GM12878 (cell line): ENCODE measurements at regions not wholly inside any gene's neighbourhood (a gene's known extent, or its start where the extent isn't known, plus 50 kb on each side); places are given as distances from the start of the nearest gene placed in this dataset.

ENCODE experiments used
- ATAC-seq: fragments of 200-7000 bp; cut with Tn5 transposase; 3 replicates; pipeline ENCODE4 v1.9.1; 2020; ENCODE audit warnings: mild to moderate bottlenecking, moderate library complexity
- BruUV-seq: library from RNA; stranded (reverse); fragments of 400-500 nt; replicated peaks from 2 replicates; lab custom pipeline; 2021; lab: Mats Ljungman, UMichigan
- CTCF ChIA-PET: fragments of 300-600 bp; sonication (Branson Sonifier 250); formaldehyde crosslinking; extraction: SDS; loops from one replicate; lab custom pipeline; 2021; ENCODE audit warnings: inconsistent platforms; lab: Yijun Ruan, JAX
- POLR2A ChIA-PET: fragments of 350-600 bp; formaldehyde crosslinking; extraction: SDS; loops from one replicate; lab custom pipeline; 2021; ENCODE audit warnings: inconsistent platforms; lab: Charles Lee
- RAD21 ChIA-PET: fragments of 300-600 bp; sonication (Branson Sonifier 250); formaldehyde crosslinking; loops from one replicate; lab custom pipeline; 2023; ENCODE audit warnings: antibody characterized with exemption; ENCODE audit not compliant: unreplicated experiment; lab: Charles Lee
- SMC1A ChIA-PET: fragments of 300-600 bp; sonication (Branson Sonifier 250); formaldehyde crosslinking; loops from one replicate; lab custom pipeline; 2023; ENCODE audit not compliant: unreplicated experiment, uncharacterized antibody; lab: Charles Lee
- DNase-seq: peaks from one replicate; pipeline ENCODE4 v3.0.0-alpha.2; 2011; ENCODE audit warnings: low read depth, low spot score
- FAIRE-seq: peaks from 3 replicates; lab custom pipeline; 2011; peaks lifted over from hg19 to GRCh38; lab: Jason Lieb, UNC
- H2AFZ ChIP-seq: 2 replicates; pipeline ENCODE4 v1.6.0; 2011; ENCODE audit warnings: low read depth, low read length, control low read depth; ENCODE audit not compliant: control insufficient read depth
- H3K27ac ChIP-seq: 2 replicates; pipeline ENCODE4 v1.5.1; 2011; ENCODE audit warnings: control low read depth; ENCODE audit not compliant: control insufficient read depth, insufficient read depth
- H3K27me3 ChIP-seq, 2 experiments: replicated peaks in 1 of 2; 2 replicates each; pipeline versions ENCODE4 v1.6.0 to v1.6.1; 2011; ENCODE audit warnings: low read length in 1 of 2; ENCODE audit not compliant: control insufficient read depth in 2 of 2, insufficient read depth in 2 of 2
- H3K36me3 ChIP-seq, 2 experiments: 2 replicates each; pipeline ENCODE4 v1.5.1; 2011; ENCODE audit warnings: low read length in 1 of 2; ENCODE audit not compliant: control insufficient read depth in 2 of 2, insufficient read depth in 2 of 2
- H3K4me1 ChIP-seq: 2 replicates; pipeline ENCODE4 v1.6.1; 2011; ENCODE audit warnings: mild to moderate bottlenecking, low read length, moderate library complexity, mixed read lengths; ENCODE audit not compliant: control insufficient read depth, insufficient read depth
- H3K4me2 ChIP-seq: 2 replicates; pipeline ENCODE4 v1.6.0; 2011; ENCODE audit warnings: control low read depth; ENCODE audit not compliant: control insufficient read depth, insufficient read depth
- H3K4me3 ChIP-seq: fragments of 200-600 bp; sonication (generic); 2 replicates; pipeline ENCODE4 v1.5.1; 2016
- H3K79me2 ChIP-seq: 2 replicates; pipeline ENCODE4 v1.6.0; 2011; ENCODE audit warnings: low read length; ENCODE audit not compliant: control insufficient read depth, insufficient read depth
- H3K9ac ChIP-seq: 2 replicates; pipeline ENCODE4 v1.8.0; 2011; ENCODE audit warnings: low read length, control low read depth, mixed read lengths; ENCODE audit not compliant: control insufficient read depth, insufficient read depth
- H3K9me3 ChIP-seq: replicated peaks from 3 replicates; pipeline ENCODE4 v1.5.1; 2011; ENCODE audit warnings: mild to moderate bottlenecking, low read length; ENCODE audit not compliant: control insufficient read depth, insufficient read depth
- H4K20me1 ChIP-seq: 2 replicates; pipeline ENCODE4 v1.6.0; 2011; ENCODE audit not compliant: control insufficient read depth, insufficient read depth
- BMI1 ChIP-seq: fragments of 450-650 bp; IDR thresholded peaks from 2 replicates; pipeline ENCODE4 v1.6.1; 2016; ENCODE audit warnings: mild to moderate bottlenecking, moderate library complexity, borderline replicate concordance
- CHD1 ChIP-seq: IDR thresholded peaks from 2 replicates; pipeline ENCODE4 v1.6.1; 2012; ENCODE audit warnings: low read depth, low read length, improper control_type of control experiment
- CREB1 ChIP-seq: IDR thresholded peaks from 2 replicates; pipeline ENCODE4 v1.6.1; 2012; ENCODE audit warnings: low read depth, mild to moderate bottlenecking, inconsistent platforms
- CREM ChIP-seq: IDR thresholded peaks from 2 replicates; pipeline ENCODE4 v1.6.1; 2014; ENCODE audit warnings: antibody characterized with exemption, low read depth
- EED ChIP-seq: sonication (generic); IDR thresholded peaks from 2 replicates; pipeline ENCODE4 v1.6.1; 2016; ENCODE audit warnings: antibody characterized with exemption, low read depth
- FOXK2 ChIP-seq: fragments of 450-650 bp; IDR thresholded peaks from 2 replicates; pipeline ENCODE4 v1.6.1; 2017; ENCODE audit warnings: mild to moderate bottlenecking, moderate library complexity
- HCFC1 ChIP-seq: fragments of 150-350 bp; IDR thresholded peaks from 2 replicates; pipeline ENCODE4 v1.6.1; 2014; ENCODE audit warnings: low read length
- HDAC6 ChIP-seq: fragments of 200-600 bp; sonication (generic); IDR thresholded peaks from one replicate; pipeline ENCODE4 v1.8.0; 2017; ENCODE audit warnings: antibody characterized with exemption; ENCODE audit not compliant: unreplicated experiment
- NFIC ChIP-seq: IDR thresholded peaks from 2 replicates; pipeline ENCODE4 v1.6.1; 2012; ENCODE audit warnings: low read depth, mild to moderate bottlenecking, inconsistent platforms, low read length, moderate library complexity
- NRF1 ChIP-seq: conservative IDR thresholded peaks from 2 replicates; pipeline ENCODE4 v1.6.1; 2011; ENCODE audit warnings: mild to moderate bottlenecking, low read depth, low read length, improper control_type of control experiment
- RAD21 ChIP-seq: IDR thresholded peaks from 2 replicates; pipeline ENCODE4 v1.6.1; 2011; ENCODE audit warnings: mild to moderate bottlenecking, low read depth, low read length, moderate library complexity; ENCODE audit not compliant: insufficient read depth
- SIN3A ChIP-seq: IDR thresholded peaks from 2 replicates; pipeline ENCODE4 v1.6.1; 2012; ENCODE audit warnings: low read depth, low read length, improper control_type of control experiment
- TAF1 ChIP-seq: IDR thresholded peaks from 2 replicates; pipeline ENCODE4 v1.6.1; 2011; ENCODE audit warnings: mild to moderate bottlenecking, low read depth, low read length, borderline replicate concordance
- TCF12 ChIP-seq: IDR thresholded peaks from 2 replicates; pipeline ENCODE4 v1.6.1; 2011; ENCODE audit warnings: low read depth, mild to moderate bottlenecking, low read length
- ZNF207 ChIP-seq: fragments of 450-650 bp; IDR thresholded peaks from 2 replicates; pipeline ENCODE4 v1.6.1; 2014; ENCODE audit warnings: antibody characterized with exemption, mild to moderate bottlenecking, borderline replicate concordance
- ZNF622 ChIP-seq: fragments of 450-650 bp; IDR thresholded peaks from 2 replicates; pipeline ENCODE4 v1.6.1; 2017; ENCODE audit warnings: mild to moderate bottlenecking, inconsistent platforms
- WGBS: methylation state at CpG from one replicate; pipeline ENCODE4 v1.1.6; 2016; ENCODE audit warnings: low lambda C conversion rate; ENCODE audit not compliant: insufficient replicate concordance, insufficient coverage; ENCODE audit errors: missing lambda C conversion rate; 5-methylcytosine and 5-hydroxymethylcytosine counted together
- in situ Hi-C: fragments of 300-500 bp; cut with MboI; formaldehyde crosslinking; loops from 9 replicates; pipeline ENCODE4 v1.14.3; 2018; ENCODE audit warnings: mixed read lengths
- intact Hi-C: fragments of 100-400 bp; cut with micrococcal nuclease; formaldehyde crosslinking; loops from one replicate; pipeline ENCODE4 v1.14.2; 2022; ENCODE audit not compliant: unreplicated experiment

- TF ChIP-seq EED, result no peak
These were observed 127.6 kb upstream of the C11orf58 start (continued) for GRCh38 chr11:16610738-16611388.

DNA sequence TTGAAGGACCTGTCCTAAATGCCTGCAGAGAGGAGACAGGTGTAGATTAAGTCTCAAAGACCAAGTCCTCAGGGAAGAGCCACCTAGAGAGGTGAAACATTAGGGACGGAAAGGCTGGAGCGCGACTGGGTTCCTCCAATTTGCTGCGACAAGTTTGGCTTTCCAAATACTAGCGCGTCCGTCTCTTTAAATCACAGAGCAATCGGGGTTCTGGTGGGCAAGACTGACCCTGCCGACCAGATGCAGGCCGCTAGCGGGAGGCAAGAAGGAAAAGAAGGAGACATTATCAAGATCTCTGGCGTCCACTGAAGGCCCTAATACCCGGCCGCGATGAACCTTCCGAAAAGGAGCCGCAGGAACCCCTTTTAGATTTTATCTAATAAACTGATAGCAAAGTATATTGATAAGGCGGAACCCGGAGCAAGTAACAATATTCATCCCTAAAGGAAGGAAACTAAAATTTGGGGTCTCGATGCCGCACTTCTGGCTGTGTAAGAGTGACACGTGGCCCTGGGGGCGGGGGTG lies 128.2 kb upstream of the C11orf58 start:
- ChIA-PET CTCF (interaction anchor here (2.3 kb wide), 1 partner anchor 9 kb away, joined by 5 read pairs; no protein-coding TSS in a partner anchor), SMC1A (no interaction called here), RAD21 (no interaction called here)
- DNase-seq (no peak), FAIRE-seq (no peak)
- BruUV-seq, result no TSS peak
- intact Hi-C loops, result loop anchor here (5.0 kb wide), 1 partner anchor 1283 kb away; no protein-coding TSS in a partner anchor
- TF ChIP-seq ZNF622, result no peak
- TF ChIP-seq TAF1, result no peak
- TF ChIP-seq BMI1, result no peak
- TF ChIP-seq, all 136 proteins: peak for 0
- Histone ChIP-seq H3K9ac (no peak overlapping the region), H3K27me3 (peaks cover 16 to 46% of the 10 kb centered on the region in 2 experiments), H3K4me3 (no peak overlapping the region), H2AFZ (no peak overlapping the region), H3K79me2 (no peaks in the 10 kb centered on the region), H3K4me1 (no peaks in the 10 kb centered on the region), H3K27ac (no peak overlapping the region), H3K36me3 (no peaks in the 10 kb centered on the region), H3K4me2 (no peak overlapping the region), H3K9me3 (no peaks in the 10 kb centered on the region; the same call in 2 of the 3 replicates), H4K20me1 (no peaks in the 10 kb centered on the region)
- in situ Hi-C loops, result loop anchor here (25.0 kb wide), 1 partner anchor 773 kb away; no protein-coding TSS in a partner anchor
- WGBS, result 53% methylated on average over 23 of the region's 23 CpGs
- POLR2A ChIA-PET, result no interaction called here
- no peak for ATAC-seq

- H3K27me3 ChIP-seq, result peaks cover 16 to 48% of the 10 kb centered on the region in 2 experiments
- RAD21 ChIA-PET, result no interaction called here
- BruUV-seq, result no TSS peak
- H3K27ac ChIP-seq, result no peak overlapping the region
- no peak for ATAC-seq
- no peaks in the 10 kb centered on the region for H3K36me3 ChIP-seq
- SMC1A ChIA-PET, result no interaction called here
- no peaks in the 10 kb centered on the region; the same call in 2 of the 3 replicates for H3K9me3 ChIP-seq
- no peak overlapping the region for H3K4me3 ChIP-seq
- no peaks in the 10 kb centered on the region for H4K20me1 ChIP-seq
- no peak overlapping the region for H3K9ac ChIP-seq
- TF ChIP-seq NRF1 (no peak), SIN3A (no peak), RAD21 (no peak), ZNF207 (no peak), NFIC (no peak), CREB1 (no peak), CREM (no peak), HCFC1 (no peak), ZNF622 (no peak), CHD1 (no peak), TCF12 (no peak), HDAC6 (no peak), FOXK2 (no peak)
- H3K4me1 ChIP-seq, result no peaks in the 10 kb centered on the region
- WGBS, result 17% methylated on average over 3 of the region's 3 CpGs
- no peak for DNase-seq
- no peaks in the 10 kb centered on the region for H3K79me2 ChIP-seq
- CTCF ChIA-PET, result interaction anchor here (1.2 to 2.3 kb wide), 2 partner anchors 10 to 414 kb away, joined by 3 to 5 read pairs; no protein-coding TSS in a partner anchor
- POLR2A ChIA-PET, result no interaction called here
- H3K4me2 ChIP-seq, result no peak overlapping the region
- no peak overlapping the region for H2AFZ ChIP-seq
- FAIRE-seq, result no peak
- in situ Hi-C loops, result loop anchor here (25.0 kb wide), 1 partner anchor 772 kb away; no protein-coding TSS in a partner anchor
- intact Hi-C loops, result loop anchor here (5.0 kb wide), 2 partner anchors 837 to 1282 kb away; no protein-coding TSS in a partner anchor
These were observed 128.7 kb upstream of the C11orf58 start for GRCh38 chr11:16609769-16610168.
